ENCODE measurements at regions not wholly inside any gene's neighbourhood (a gene's known extent, or its start where the extent isn't known, plus 50 kb on each side); places are given as distances from the start of the nearest gene placed in this dataset.

GRCh38 chr12:69120354-69120753 is 119.0 kb upstream of the CPSF6 start:
- H3K27ac ChIP-seq = no peak overlapping the region
- H3K9ac ChIP-seq = no peak overlapping the region
- no peak overlapping the region for H3K4me3 ChIP-seq
- no peaks in the 10 kb centered on the region for H3K27me3 ChIP-seq
- H4K20me1 ChIP-seq = no peaks in the 10 kb centered on the region
- H3K4me1 ChIP-seq = peaks cover 16% of the 10 kb centered on the region
- H3K9me3 ChIP-seq = no peaks in the 10 kb centered on the region
- H3K36me3 ChIP-seq = no peaks in the 10 kb centered on the region
- H3K4me2 ChIP-seq = no peak overlapping the region
- no peak for TF ChIP-seq Cebpa-rat (IDR thresholded peaks at IDR 0.05)

GRCh38 chr12:69123311-69123710 is 116.1 kb upstream of the CPSF6 start:
- H4K20me1 ChIP-seq = no peaks in the 10 kb centered on the region
- no peak overlapping the region for H3K4me3 ChIP-seq

GRCh38 chr12:69123919-69124638 is 115.3 kb upstream of the CPSF6 start:
- Histone ChIP-seq H3K36me3 (no peaks in the 10 kb centered on the region), H3K27ac (no peak overlapping the region), H3K4me2 (no peak overlapping the region), H4K20me1 (no peaks in the 10 kb centered on the region), H3K4me3 (no peak overlapping the region), H3K9ac (no peak overlapping the region), H3K27me3 (no peaks in the 10 kb centered on the region), H3K4me1 (no peaks in the 10 kb centered on the region), H3K9me3 (no peaks in the 10 kb centered on the region)
- no peak for TF ChIP-seq Cebpa-rat (IDR thresholded peaks at IDR 0.05)

More at GRCh38 chr12:69123311-69123710, 116.1 kb upstream of the CPSF6 start:
- Histone ChIP-seq H3K36me3 (no peaks in the 10 kb centered on the region), H3K9me3 (no peaks in the 10 kb centered on the region), H3K27ac (no peak overlapping the region), H3K4me2 (no peak overlapping the region), H3K9ac (no peak overlapping the region), H3K4me1 (peaks cover 1% of the 10 kb centered on the region), H3K27me3 (no peaks in the 10 kb centered on the region)
- no peak for TF ChIP-seq Cebpa-rat (IDR thresholded peaks at IDR 0.05)

DNA sequence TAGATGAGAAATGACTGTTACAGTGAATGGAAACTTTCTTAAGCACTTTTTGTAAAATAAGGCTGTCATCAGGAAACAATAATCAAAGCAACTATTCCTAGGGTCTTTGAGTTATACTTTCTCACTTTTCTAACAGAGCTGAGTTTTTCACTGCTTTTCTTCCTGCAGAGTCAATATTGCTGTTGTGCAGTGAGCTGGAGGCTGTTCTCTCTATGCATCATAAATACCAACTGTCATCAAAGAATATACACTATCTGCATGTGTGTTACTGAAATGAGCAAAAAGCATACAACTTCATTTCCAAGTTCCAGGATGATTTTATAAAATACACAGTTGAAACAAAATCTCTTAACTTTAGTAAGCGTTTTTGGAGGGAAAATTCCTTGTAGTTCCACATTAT is 110.4 kb upstream of the CPSF6 start:
- H3K9me3 ChIP-seq = no peaks in the 10 kb centered on the region

GRCh38 chr12:69129564-69129963 is 109.8 kb upstream of the CPSF6 start:
- Histone ChIP-seq H3K9me3 (no peaks in the 10 kb centered on the region), H4K20me1 (no peaks in the 10 kb centered on the region), H3K27me3 (no peaks in the 10 kb centered on the region), H3K9ac (no peak overlapping the region), H3K36me3 (no peaks in the 10 kb centered on the region), H3K4me2 (no peak overlapping the region), H3K4me1 (no peaks in the 10 kb centered on the region), H3K27ac (no peak overlapping the region), H3K4me3 (no peak overlapping the region)
- TF ChIP-seq Cebpa-rat (IDR thresholded peaks at IDR 0.05) = no peak

More for the DNA sequence above, 110.4 kb upstream of the CPSF6 start:
- Histone ChIP-seq H3K27ac (no peak overlapping the region), H3K9ac (no peak overlapping the region), H3K4me2 (no peak overlapping the region), H3K4me1 (no peaks in the 10 kb centered on the region), H4K20me1 (no peaks in the 10 kb centered on the region), H3K27me3 (no peaks in the 10 kb centered on the region), H3K4me3 (no peak overlapping the region), H3K36me3 (no peaks in the 10 kb centered on the region)
- no peak for TF ChIP-seq Cebpa-rat (IDR thresholded peaks at IDR 0.05)

- no peaks in the 10 kb centered on the region for H3K9me3 ChIP-seq
- H3K4me1 ChIP-seq = no peaks in the 10 kb centered on the region
- no peak overlapping the region for H3K27ac ChIP-seq
- H3K4me3 ChIP-seq = no peak overlapping the region
- no peak overlapping the region for H3K9ac ChIP-seq
- H4K20me1 ChIP-seq = no peaks in the 10 kb centered on the region
- no peaks in the 10 kb centered on the region for H3K36me3 ChIP-seq
- no peaks in the 10 kb centered on the region for H3K27me3 ChIP-seq
- H3K4me2 ChIP-seq = no peak overlapping the region
- TF ChIP-seq Cebpa-rat (IDR thresholded peaks at IDR 0.05) = no peak
Observed at GRCh38 chr12:69130064-69130463, 109.3 kb upstream of the CPSF6 start.

DNA sequence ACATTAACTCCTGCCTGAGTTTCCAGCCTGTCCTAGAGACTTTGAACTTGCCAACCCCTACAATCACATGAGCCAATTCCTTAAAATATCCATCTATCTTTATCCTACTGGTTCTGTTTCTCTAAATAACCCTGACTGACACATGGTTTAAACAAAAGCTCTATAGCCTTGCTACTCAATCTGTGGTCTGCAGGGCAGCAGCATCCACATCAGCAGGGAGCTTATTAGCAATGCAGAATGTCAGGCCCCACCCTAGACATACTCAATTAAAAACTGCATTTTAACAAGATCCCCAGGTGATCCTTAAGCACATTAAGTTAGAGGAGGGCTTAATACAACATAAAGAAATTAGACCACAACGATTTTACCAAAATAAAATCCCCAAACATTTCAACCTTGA is 108.3 kb upstream of the CPSF6 start:
- Histone ChIP-seq H3K9me3 (no peaks in the 10 kb centered on the region), H3K27ac (no peak overlapping the region), H3K36me3 (no peaks in the 10 kb centered on the region), H3K4me3 (no peak overlapping the region), H3K9ac (no peak overlapping the region), H3K27me3 (no peaks in the 10 kb centered on the region), H3K4me1 (no peaks in the 10 kb centered on the region), H4K20me1 (no peaks in the 10 kb centered on the region), H3K4me2 (no peak overlapping the region)
- no peak for TF ChIP-seq Cebpa-rat (IDR thresholded peaks at IDR 0.05)

DNA sequence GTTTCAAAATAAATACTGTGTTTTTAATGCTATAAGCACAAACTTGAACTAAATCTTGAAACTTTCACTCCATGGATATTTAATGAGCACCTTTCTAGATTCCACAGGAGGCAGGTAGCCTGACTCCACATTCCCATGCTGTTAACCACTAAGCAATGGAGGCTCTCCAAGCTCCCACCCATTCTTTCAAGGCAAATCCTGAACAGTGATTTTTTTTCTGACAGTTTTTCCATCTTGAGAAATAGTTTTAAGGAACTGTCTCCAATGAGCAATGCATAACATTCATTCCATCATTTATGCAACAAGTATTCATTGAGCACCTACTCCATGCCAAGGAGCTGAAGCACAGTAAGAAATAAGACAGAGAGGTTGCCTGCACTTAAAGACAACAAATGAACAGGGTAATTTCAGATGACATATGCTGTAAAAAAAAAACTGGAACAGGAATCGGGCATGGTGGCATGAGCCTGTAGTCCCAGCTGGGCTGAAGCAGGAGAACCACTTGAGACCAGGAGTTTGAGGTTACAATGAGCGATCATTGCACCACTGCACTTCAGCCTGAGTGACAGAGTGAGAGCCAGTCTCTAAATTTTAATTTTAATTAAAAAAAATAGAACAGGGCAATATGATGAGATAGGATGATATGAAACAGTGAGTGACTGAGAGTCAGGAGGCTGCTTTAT is 102.3 kb upstream of the CPSF6 start:
- no peak overlapping the region for H3K4me3 ChIP-seq
- H3K27ac ChIP-seq = no peak overlapping the region
- H4K20me1 ChIP-seq = no peaks in the 10 kb centered on the region
- peaks cover 43% of the 10 kb centered on the region for H3K9me3 ChIP-seq
- no peak overlapping the region for H3K9ac ChIP-seq
- H3K27me3 ChIP-seq = no peaks in the 10 kb centered on the region
- H3K4me1 ChIP-seq = no peaks in the 10 kb centered on the region
- no peak overlapping the region for H3K4me2 ChIP-seq
- H3K36me3 ChIP-seq = no peaks in the 10 kb centered on the region
- TF ChIP-seq Cebpa-rat (IDR thresholded peaks at IDR 0.05) = no peak

DNA sequence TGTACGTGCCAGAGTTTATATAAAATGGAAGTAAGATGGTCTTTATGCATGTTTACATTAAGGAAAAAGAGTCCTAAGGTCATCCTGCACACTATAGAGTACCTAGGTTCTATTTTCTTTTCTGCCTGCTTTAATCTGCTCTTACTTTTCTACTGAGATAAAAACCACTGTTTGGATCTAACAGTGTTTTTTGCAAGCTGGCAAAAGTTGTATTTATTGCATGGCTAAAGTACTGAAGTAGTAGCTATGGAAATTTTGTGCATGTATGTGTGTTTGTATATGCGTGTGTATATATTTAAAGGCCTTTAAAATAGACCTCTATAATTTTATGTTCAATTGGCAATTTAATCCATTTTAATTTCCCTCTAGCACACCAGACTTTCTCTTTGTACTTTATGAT is 98.3 kb upstream of the CPSF6 start:
- Histone ChIP-seq H3K36me3 (no peaks in the 10 kb centered on the region), H3K9ac (no peak overlapping the region), H3K4me1 (no peaks in the 10 kb centered on the region), H3K27ac (no peak overlapping the region), H4K20me1 (no peaks in the 10 kb centered on the region), H3K9me3 (peaks cover 47% of the 10 kb centered on the region), H3K27me3 (no peaks in the 10 kb centered on the region), H3K4me3 (no peak overlapping the region), H3K4me2 (no peak overlapping the region)
- no peak for TF ChIP-seq Cebpa-rat (IDR thresholded peaks at IDR 0.05)

GRCh38 chr12:69149270-69149669 is 90.1 kb upstream of the CPSF6 start:
- Histone ChIP-seq H3K4me3 (no peak overlapping the region), H4K20me1 (no peaks in the 10 kb centered on the region), H3K27me3 (no peaks in the 10 kb centered on the region), H3K9ac (no peak overlapping the region), H3K27ac (no peak overlapping the region), H3K9me3 (no peaks in the 10 kb centered on the region), H3K36me3 (no peaks in the 10 kb centered on the region), H3K4me2 (no peak overlapping the region), H3K4me1 (peaks cover 16% of the 10 kb centered on the region)
- no peak for TF ChIP-seq Cebpa-rat (IDR thresholded peaks at IDR 0.05)

All from BLaER1 (cell line).